H1 (cell line): ENCODE measurements at regions not wholly inside any gene's neighbourhood (a gene's known extent, or its start where the extent isn't known, plus 50 kb on each side); places are given as distances from the start of the nearest gene placed in this dataset.
"Not testable (repeated sequence)": the region's sequence is repeated elsewhere in the genome, so short reads cannot be mapped to it uniquely, and the experiment has no call there.

Experiments used
- CTCF ChIA-PET: fragments of 300-600 bp; sonication (Branson Sonifier 250); formaldehyde crosslinking; loops from one replicate; lab custom pipeline; 2021; ENCODE audit not compliant: partially characterized antibody; lab: Charles Lee
- POLR2A ChIA-PET: fragments of 300-600 bp; sonication (Branson Sonifier 250); formaldehyde crosslinking; loops from one replicate; lab custom pipeline; 2021; ENCODE audit warnings: inconsistent platforms; ENCODE audit not compliant: partially characterized antibody; lab: Charles Lee
- DNase-seq, 2 experiments: peaks; one replicate each; pipeline versions ENCODE4 v3.0.0 to v3.0.0-alpha.2; 2010 to 2022; ENCODE audit warnings: low spot score in 2 of 2, low read depth in 1 of 2, mixed read lengths in 1 of 2
- FAIRE-seq: peaks from 2 replicates; lab custom pipeline; 2011; peaks lifted over from hg19 to GRCh38; lab: Jason Lieb, UNC
- H2AFZ ChIP-seq: 2 replicates; pipeline ENCODE4 v1.8.1; 2012; ENCODE audit warnings: low read length, inconsistent platforms
- H2AK5ac ChIP-seq: 2 replicates; pipeline ENCODE4 v1.6.1; 2013; ENCODE audit warnings: low read depth, low read length
- H2BK120ac ChIP-seq: replicated peaks from 2 replicates; pipeline ENCODE3; 2013; ENCODE audit warnings: low read depth, low read length, inconsistent platforms
- H2BK12ac ChIP-seq: 2 replicates; pipeline ENCODE4 v1.6.1; 2013; ENCODE audit warnings: low read depth, low read length
- H2BK15ac ChIP-seq: 2 replicates; pipeline ENCODE4 v1.6.1; 2013; ENCODE audit warnings: low read length
- H2BK20ac ChIP-seq: 2 replicates; pipeline ENCODE4 v1.6.1; 2013; ENCODE audit warnings: low read length
- H2BK5ac ChIP-seq: 2 replicates; pipeline ENCODE4 v1.6.1; 2013; ENCODE audit warnings: low read depth, low read length
- H3K14ac ChIP-seq: 2 replicates; pipeline ENCODE4 v1.6.1; 2013; ENCODE audit warnings: inconsistent platforms; ENCODE audit not compliant: insufficient read length
- H3K18ac ChIP-seq: 2 replicates; pipeline ENCODE4 v1.6.1; 2013; ENCODE audit warnings: low read length; ENCODE audit errors: extremely low read depth
- H3K23ac ChIP-seq: 2 replicates; pipeline ENCODE4 v1.6.1; 2013; ENCODE audit warnings: inconsistent platforms; ENCODE audit not compliant: insufficient read length
- H3K23me2 ChIP-seq: 2 replicates; pipeline ENCODE4 v1.6.1; 2013; ENCODE audit warnings: low read depth, low read length
- H3K27ac ChIP-seq: 2 replicates; pipeline ENCODE4 v1.6.1; 2011; ENCODE audit warnings: low read depth, low read length, inconsistent platforms
- H3K27me3 ChIP-seq, 4 experiments: replicated peaks in 1 of 4; 1 replicate in 1 of 4; 2 replicates in 3 of 4; pipeline versions ENCODE4 v1.6.1 to v1.8.1; 2011 to 2013; ENCODE audit warnings: low read length in 3 of 4, mild to moderate bottlenecking in 3 of 4, inconsistent platforms in 2 of 4, mixed read lengths in 2 of 4, moderate library complexity in 1 of 4; ENCODE audit not compliant: control insufficient read depth in 3 of 4, insufficient read depth in 3 of 4; ENCODE audit errors: extremely low read depth in 1 of 4
- H3K36me3 ChIP-seq, 4 experiments: 2 replicates each; pipeline versions ENCODE4 v1.6.1 to v1.8.1; 2011 to 2013; ENCODE audit warnings: mild to moderate bottlenecking in 4 of 4, low read length in 3 of 4, moderate library complexity in 2 of 4, control low read depth in 1 of 4, inconsistent platforms in 1 of 4; ENCODE audit not compliant: insufficient read depth in 4 of 4, control insufficient read depth in 2 of 4
- H3K4ac ChIP-seq: replicated peaks from 2 replicates; pipeline ENCODE3; 2013; ENCODE audit warnings: low read length, low read depth, mixed read lengths, inconsistent platforms; ENCODE audit not compliant: insufficient read length
- H3K4me1 ChIP-seq, 4 experiments: replicated peaks in 1 of 4; 1 replicate in 1 of 4; 2 replicates in 3 of 4; pipeline versions ENCODE4 v1.6.1 to v1.8.1; 2011 to 2013; ENCODE audit warnings: low read length in 3 of 4, inconsistent platforms in 2 of 4, mixed read lengths in 1 of 4; ENCODE audit not compliant: insufficient read depth in 4 of 4, control insufficient read depth in 3 of 4
- H3K4me2 ChIP-seq, 2 experiments: 2 replicates each; pipeline versions ENCODE4 v1.6.1 to v1.8.1; 2011 to 2013; ENCODE audit warnings: low read depth in 2 of 2, low read length in 2 of 2, control low read depth in 1 of 2, inconsistent platforms in 1 of 2, mild to moderate bottlenecking in 1 of 2; ENCODE audit not compliant: insufficient read depth in 1 of 2
- H3K4me3 ChIP-seq, 4 experiments: fragments of 200-600, 300-600 bp in 1 of 4; sonication (generic), shearing (Covaris generic), sonication (Bioruptor Twin) in 1 of 4; 2 replicates each; pipeline versions ENCODE4 v1.5.1 to v1.8.1; 2011 to 2016; ENCODE audit warnings: low read length in 4 of 4, low read depth in 3 of 4, control low read depth in 2 of 4, inconsistent platforms in 2 of 4, mild to moderate bottlenecking in 2 of 4, mixed read lengths in 1 of 4, moderate library complexity in 1 of 4; ENCODE audit not compliant: insufficient read depth in 2 of 4; ENCODE audit errors: extremely low read depth in 1 of 4
- H3K56ac ChIP-seq: replicated peaks from 2 replicates; pipeline ENCODE3; 2013; ENCODE audit warnings: low read depth, mild to moderate bottlenecking, mixed read lengths, low read length, inconsistent platforms; ENCODE audit not compliant: insufficient read length
- H3K79me1 ChIP-seq: 2 replicates; pipeline ENCODE4 v1.6.1; 2013; ENCODE audit warnings: low read depth, low read length, control low read depth
- H3K79me2 ChIP-seq, 2 experiments: 2 replicates each; pipeline versions ENCODE4 v1.6.1 to v1.8.1; 2012 to 2013; ENCODE audit warnings: low read length in 2 of 2, mild to moderate bottlenecking in 2 of 2, inconsistent platforms in 1 of 2; ENCODE audit not compliant: insufficient read depth in 2 of 2, control insufficient read depth in 1 of 2
- H3K9ac ChIP-seq, 4 experiments: replicated peaks in 1 of 4; 1 replicate in 1 of 4; 2 replicates in 3 of 4; pipeline versions ENCODE4 v1.6.1 to v1.8.1; 2011 to 2013; ENCODE audit warnings: low read depth in 3 of 4, low read length in 3 of 4, control low read depth in 2 of 4, mild to moderate bottlenecking in 2 of 4, moderate library complexity in 2 of 4, inconsistent platforms in 1 of 4; ENCODE audit errors: extremely low read depth in 1 of 4
- H3K9me3 ChIP-seq, 2 experiments: 2 replicates each; pipeline versions ENCODE4 v1.6.1 to v1.8.1; 2012 to 2013; ENCODE audit warnings: mild to moderate bottlenecking in 2 of 2, moderate library complexity in 2 of 2, control low read depth in 1 of 2, inconsistent platforms in 1 of 2, low read depth in 1 of 2, low read length in 1 of 2, mixed read lengths in 1 of 2; ENCODE audit not compliant: insufficient read depth in 2 of 2
- H4K20me1 ChIP-seq, 2 experiments: replicated peaks in 1 of 2; 2 replicates each; pipeline versions ENCODE3 to v1.8.1; 2011 to 2013; ENCODE audit warnings: inconsistent platforms in 2 of 2, low read length in 2 of 2, mild to moderate bottlenecking in 1 of 2; ENCODE audit not compliant: insufficient read depth in 2 of 2, control insufficient read depth in 1 of 2
- H4K5ac ChIP-seq: 2 replicates; pipeline ENCODE4 v1.6.1; 2013; ENCODE audit warnings: low read length, low read depth, mixed read lengths, inconsistent platforms; ENCODE audit not compliant: insufficient read length
- H4K8ac ChIP-seq: 2 replicates; pipeline ENCODE4 v1.8.0; 2013; ENCODE audit warnings: mild to moderate bottlenecking, moderate library complexity, low read length, inconsistent platforms; ENCODE audit not compliant: insufficient read depth; ENCODE audit errors: extremely low read depth
- H4K91ac ChIP-seq: replicated peaks from 2 replicates; pipeline ENCODE3; 2013; ENCODE audit warnings: low read length, mixed read lengths, inconsistent platforms; ENCODE audit not compliant: insufficient read length
- WGBS, 2 experiments: shearing (Covaris generic) in 1 of 2; methylation state at CpG; one replicate each; pipeline versions ENCODE4 v1.1.6 to v1.1.7; 2013 to 2015; ENCODE audit warnings: low lambda C conversion rate in 2 of 2, mixed read lengths in 2 of 2, inconsistent platforms in 1 of 2, low coverage in 1 of 2, missing lambda C conversion rate in 1 of 2; ENCODE audit not compliant: insufficient replicate concordance in 2 of 2, insufficient coverage in 1 of 2, insufficient read length in 1 of 2; ENCODE audit errors: extremely low coverage in 1 of 2, missing lambda C conversion rate in 1 of 2; 5-methylcytosine and 5-hydroxymethylcytosine counted together

- H3K23ac ChIP-seq, H4K5ac ChIP-seq, H2AFZ ChIP-seq, H2BK12ac ChIP-seq, H3K23me2 ChIP-seq, H2AK5ac ChIP-seq, H3K36me3 ChIP-seq, H2BK15ac ChIP-seq, H4K91ac ChIP-seq, H3K4ac ChIP-seq, H3K9me3 ChIP-seq, H2BK5ac ChIP-seq, H3K27ac ChIP-seq, H2BK20ac ChIP-seq, H3K79me1 ChIP-seq, H4K20me1 ChIP-seq, H3K4me2 ChIP-seq, DNase-seq, H3K9ac ChIP-seq, H3K27me3 ChIP-seq, H3K14ac ChIP-seq, H3K4me3 ChIP-seq, H3K79me2 ChIP-seq, H4K8ac ChIP-seq, FAIRE-seq, H3K4me1 ChIP-seq, POLR2A ChIA-PET, H3K56ac ChIP-seq, H3K18ac ChIP-seq, H2BK120ac ChIP-seq: not testable (repeated sequence)
- 94% methylated on average over 8 of the region's 8 CpGs; no CpG with 5 or more reads in 1 of the 2 experiments for WGBS, 2 experiments
- CTCF ChIA-PET, result interaction anchor here (1.2 to 2.2 kb wide), 2 partner anchors 12 to 27 kb away, joined by 3 to 10 read pairs; no protein-coding TSS in a partner anchor
Measured at GRCh38 chr10:28911511-28911910, 234.2 kb downstream of the BAMBI start.
